Dendritic cell treated with granulocyte-macrophage colony-stimulating factor and Interleukin-4, amounts not matched to agents 40 ng/mL and 50 ng/mL, for 4 days (primary cell): ENCODE measurements at regions not wholly inside any gene's neighbourhood (a gene's known extent, or its start where the extent isn't known, plus 50 kb on each side); places are given as distances from the start of the nearest gene placed in this dataset.

Experiments
- H3K27ac Mint-ChIP-seq: one replicate; pipeline ENCODE4 v1.8.0; 2022; ENCODE audit warnings: mild to moderate bottlenecking, mixed read lengths
- H3K27me3 Mint-ChIP-seq: one replicate; pipeline ENCODE4 v1.8.0; 2022; ENCODE audit warnings: mild to moderate bottlenecking, mixed read lengths
- H3K36me3 Mint-ChIP-seq: one replicate; pipeline ENCODE4 v1.8.0; 2022; ENCODE audit warnings: low read depth, mixed read lengths
- H3K4me1 Mint-ChIP-seq: one replicate; pipeline ENCODE4 v1.8.0; 2022; ENCODE audit warnings: low read depth, mixed read lengths
- H3K4me3 Mint-ChIP-seq: one replicate; pipeline ENCODE4 v1.8.0; 2022; ENCODE audit warnings: mild to moderate bottlenecking, moderate library complexity, mixed read lengths
- H3K9me3 Mint-ChIP-seq: one replicate; pipeline ENCODE4 v1.8.0; 2022; ENCODE audit warnings: mixed read lengths
- intact Hi-C: fragments of 100-400 bp; cut with micrococcal nuclease; formaldehyde crosslinking; loops from one replicate; pipeline ENCODE4 v1.15.0; 2022

- no peaks in the 10 kb centered on the region for H3K36me3 Mint-ChIP-seq
Observed at GRCh38 chr20:48544402-48545339, 283.1 kb downstream of the PREX1 start.

GRCh38 chr20:48541581-48542071, 286.2 kb downstream of the PREX1 start:
- intact Hi-C loops: no loop called here
- no peaks in the 10 kb centered on the region for H3K9me3 Mint-ChIP-seq
- no peak overlapping the region for H3K27ac Mint-ChIP-seq
- peaks cover 6% of the 10 kb centered on the region for H3K27me3 Mint-ChIP-seq
- H3K4me1 Mint-ChIP-seq: no peaks in the 10 kb centered on the region
- H3K4me3 Mint-ChIP-seq: no peak overlapping the region
- H3K36me3 Mint-ChIP-seq: no peaks in the 10 kb centered on the region

More at GRCh38 chr20:48544402-48545339, 283.1 kb downstream of the PREX1 start:
- no peak overlapping the region for H3K4me3 Mint-ChIP-seq
- intact Hi-C loops: no loop called here
- no peaks in the 10 kb centered on the region for H3K4me1 Mint-ChIP-seq
- H3K27me3 Mint-ChIP-seq: peaks cover 4% of the 10 kb centered on the region
- H3K9me3 Mint-ChIP-seq: no peaks in the 10 kb centered on the region
- no peak overlapping the region for H3K27ac Mint-ChIP-seq

- Mint-ChIP-seq H3K4me3 (no peak overlapping the region), H3K36me3 (no peaks in the 10 kb centered on the region), H3K4me1 (no peaks in the 10 kb centered on the region), H3K27ac (no peak overlapping the region), H3K27me3 (peaks cover 11% of the 10 kb centered on the region), H3K9me3 (no peaks in the 10 kb centered on the region)
- intact Hi-C loops: no loop called here
Observed at GRCh38 chr20:48538856-48539255, 288.9 kb downstream of the PREX1 start.

GRCh38 chr20:48538058-48538825, 289.6 kb downstream of the PREX1 start:
- intact Hi-C loops: no loop called here
- Mint-ChIP-seq H3K9me3 (no peaks in the 10 kb centered on the region), H3K4me3 (no peak overlapping the region), H3K4me1 (no peaks in the 10 kb centered on the region), H3K27ac (no peak overlapping the region), H3K36me3 (no peaks in the 10 kb centered on the region), H3K27me3 (peaks cover 14% of the 10 kb centered on the region)

GRCh38 chr20:48536206-48536605, 291.6 kb downstream of the PREX1 start:
- Mint-ChIP-seq H3K27ac (no peak overlapping the region), H3K36me3 (no peaks in the 10 kb centered on the region), H3K9me3 (no peaks in the 10 kb centered on the region), H3K27me3 (peaks cover 10% of the 10 kb centered on the region), H3K4me3 (no peak overlapping the region), H3K4me1 (no peaks in the 10 kb centered on the region)
- intact Hi-C loops: no loop called here

- Mint-ChIP-seq H3K27me3 (peaks cover 10% of the 10 kb centered on the region), H3K27ac (no peak overlapping the region), H3K36me3 (no peaks in the 10 kb centered on the region), H3K4me1 (no peaks in the 10 kb centered on the region), H3K4me3 (no peak overlapping the region), H3K9me3 (no peaks in the 10 kb centered on the region)
- intact Hi-C loops: no loop called here
Observed at GRCh38 chr20:48535556-48535955, 292.2 kb downstream of the PREX1 start.

- H3K36me3 Mint-ChIP-seq: no peaks in the 10 kb centered on the region
- H3K4me1 Mint-ChIP-seq: no peaks in the 10 kb centered on the region
- peaks cover 13% of the 10 kb centered on the region for H3K27me3 Mint-ChIP-seq
- no peak overlapping the region for H3K27ac Mint-ChIP-seq
- H3K4me3 Mint-ChIP-seq: no peak overlapping the region
- intact Hi-C loops: no loop called here
- H3K9me3 Mint-ChIP-seq: no peaks in the 10 kb centered on the region
Observed at GRCh38 chr20:48532028-48532427, 295.8 kb downstream of the PREX1 start.

GRCh38 chr20:48531505-48531904, 296.3 kb downstream of the PREX1 start:
- Mint-ChIP-seq H3K27me3 (peaks cover 10% of the 10 kb centered on the region), H3K4me3 (no peak overlapping the region), H3K9me3 (no peaks in the 10 kb centered on the region), H3K36me3 (no peaks in the 10 kb centered on the region), H3K4me1 (no peaks in the 10 kb centered on the region), H3K27ac (no peak overlapping the region)
- intact Hi-C loops: no loop called here

- peaks cover 10% of the 10 kb centered on the region for H3K27me3 Mint-ChIP-seq
- intact Hi-C loops: no loop called here
- H3K4me1 Mint-ChIP-seq: no peaks in the 10 kb centered on the region
- H3K27ac Mint-ChIP-seq: no peak overlapping the region
- H3K36me3 Mint-ChIP-seq: no peaks in the 10 kb centered on the region
- H3K4me3 Mint-ChIP-seq: no peak overlapping the region
- no peaks in the 10 kb centered on the region for H3K9me3 Mint-ChIP-seq
Observed at GRCh38 chr20:48530957-48531356, 296.8 kb downstream of the PREX1 start.

GRCh38 chr20:48528346-48528745, 299.5 kb downstream of the PREX1 start:
- Mint-ChIP-seq H3K9me3 (no peaks in the 10 kb centered on the region), H3K27me3 (peaks cover 5% of the 10 kb centered on the region), H3K4me1 (no peaks in the 10 kb centered on the region), H3K36me3 (no peaks in the 10 kb centered on the region), H3K4me3 (no peak overlapping the region), H3K27ac (no peak overlapping the region)
- intact Hi-C loops: no loop called here

- no peak overlapping the region for H3K27ac Mint-ChIP-seq
- no peak overlapping the region for H3K4me3 Mint-ChIP-seq
- no peaks in the 10 kb centered on the region for H3K36me3 Mint-ChIP-seq
- H3K27me3 Mint-ChIP-seq: peaks cover 5% of the 10 kb centered on the region
- no peaks in the 10 kb centered on the region for H3K9me3 Mint-ChIP-seq
- intact Hi-C loops: no loop called here
- no peaks in the 10 kb centered on the region for H3K4me1 Mint-ChIP-seq
Observed at GRCh38 chr20:48527771-48528170, 300.0 kb downstream of the PREX1 start.

- Mint-ChIP-seq H3K36me3 (no peaks in the 10 kb centered on the region), H3K9me3 (no peaks in the 10 kb centered on the region), H3K27me3 (peaks cover 5% of the 10 kb centered on the region), H3K4me1 (no peaks in the 10 kb centered on the region), H3K4me3 (no peak overlapping the region), H3K27ac (no peak overlapping the region)
- intact Hi-C loops: no loop called here
Observed at GRCh38 chr20:48526936-48527335, 300.9 kb downstream of the PREX1 start.

- no peaks in the 10 kb centered on the region for H3K9me3 Mint-ChIP-seq
- intact Hi-C loops: no loop called here
- H3K4me1 Mint-ChIP-seq: no peaks in the 10 kb centered on the region
- no peak overlapping the region for H3K27ac Mint-ChIP-seq
- no peaks in the 10 kb centered on the region for H3K36me3 Mint-ChIP-seq
- no peak overlapping the region for H3K4me3 Mint-ChIP-seq
- peaks cover 5% of the 10 kb centered on the region for H3K27me3 Mint-ChIP-seq
Observed at GRCh38 chr20:48525400-48525799, 302.4 kb downstream of the PREX1 start.

- no peaks in the 10 kb centered on the region for H3K36me3 Mint-ChIP-seq
- H3K27ac Mint-ChIP-seq: no peak overlapping the region
- H3K27me3 Mint-ChIP-seq: peaks cover 5% of the 10 kb centered on the region
- no peaks in the 10 kb centered on the region for H3K4me1 Mint-ChIP-seq
- intact Hi-C loops: no loop called here
- no peaks in the 10 kb centered on the region for H3K9me3 Mint-ChIP-seq
- no peak overlapping the region for H3K4me3 Mint-ChIP-seq
Observed at GRCh38 chr20:48524582-48524981, 303.2 kb downstream of the PREX1 start.
